ENCODE measurements at regions not wholly inside any gene's neighbourhood (a gene's known extent, or its start where the extent isn't known, plus 50 kb on each side); places are given as distances from the start of the nearest gene placed in this dataset.

- no peaks in the 10 kb centered on the region for H3K9me3 ChIP-seq (replicated peaks; ENCODE audit: insufficient read depth, low read length)
- H3K4me1 ChIP-seq (ENCODE audit: low read length), result no peaks in the 10 kb centered on the region
- H3K4me2 ChIP-seq (ENCODE audit: low read depth, low read length), result no peak overlapping the region
- H3K9ac ChIP-seq (ENCODE audit: low read length), result no peak overlapping the region
- no peaks in the 10 kb centered on the region for H3K36me3 ChIP-seq (replicated peaks; ENCODE audit: insufficient read depth, low read length)
- H3F3A ChIP-seq (ENCODE audit: insufficient read depth, low read length), result no peaks in the 10 kb centered on the region
- no peak for DNase-seq
- TF ChIP-seq EZH2phosphoT487 (IDR thresholded peaks at IDR 0.05; ENCODE audit: low read length) (no peak), EZH2 (optimal IDR thresholded peaks at IDR 0.05; ENCODE audit: low read depth, low read length) (no peak), CTCF (IDR thresholded peaks at IDR 0.05; ENCODE audit: low read length) (no peak)
- H4K20me1 ChIP-seq (ENCODE audit: insufficient read depth, low read length), result no peaks in the 10 kb centered on the region
- no peak overlapping the region for H2AFZ ChIP-seq (ENCODE audit: low read length)
- no peaks in the 10 kb centered on the region for H3K27me3 ChIP-seq (replicated peaks; ENCODE audit: insufficient read depth, low read length)
- H3K9me2 ChIP-seq (replicated peaks; ENCODE audit: insufficient read depth, low read length), result no peaks in the 10 kb centered on the region
- H3K79me2 ChIP-seq (ENCODE audit: low read length), result no peaks in the 10 kb centered on the region
- H3K27ac ChIP-seq (ENCODE audit: low read length), result no peak overlapping the region
- no peak overlapping the region for H3K4me3 ChIP-seq (ENCODE audit: low read length)
Observed at GRCh38 chr10:90398566-90398965, 459.3 kb downstream of the HTR7 start.

GRCh38 chr10:90399782-90400181, 458.1 kb downstream of the HTR7 start:
- no peak for TF ChIP-seq EZH2 (optimal IDR thresholded peaks at IDR 0.05; ENCODE audit: low read depth, low read length)
- no peak for TF ChIP-seq CTCF (IDR thresholded peaks at IDR 0.05; ENCODE audit: low read length)
- TF ChIP-seq EZH2phosphoT487 (IDR thresholded peaks at IDR 0.05; ENCODE audit: low read length), result no peak
- H3K79me2 ChIP-seq (ENCODE audit: low read length), result no peaks in the 10 kb centered on the region

GRCh38 chr10:90403211-90404000, 454.4 kb downstream of the HTR7 start:
- Histone ChIP-seq H3K27ac (ENCODE audit: low read length) (no peak overlapping the region), H3K9ac (ENCODE audit: low read length) (no peak overlapping the region), H4K20me1 (ENCODE audit: insufficient read depth, low read length) (no peaks in the 10 kb centered on the region), H2AFZ (ENCODE audit: low read length) (no peak overlapping the region), H3K36me3 (replicated peaks; ENCODE audit: insufficient read depth, low read length) (no peaks in the 10 kb centered on the region), H3K9me3 (replicated peaks; ENCODE audit: insufficient read depth, low read length) (no peaks in the 10 kb centered on the region), H3F3A (ENCODE audit: insufficient read depth, low read length) (no peaks in the 10 kb centered on the region), H3K4me3 (ENCODE audit: low read length) (no peak overlapping the region), H3K4me2 (ENCODE audit: low read depth, low read length) (no peak overlapping the region), H3K4me1 (ENCODE audit: low read length) (no peaks in the 10 kb centered on the region), H3K27me3 (replicated peaks; ENCODE audit: insufficient read depth, low read length) (no peaks in the 10 kb centered on the region), H3K9me2 (replicated peaks; ENCODE audit: insufficient read depth, low read length) (no peaks in the 10 kb centered on the region), H3K79me2 (ENCODE audit: low read length) (no peaks in the 10 kb centered on the region)
- TF ChIP-seq EZH2phosphoT487 (IDR thresholded peaks at IDR 0.05; ENCODE audit: low read length), result no peak
- no peak for TF ChIP-seq CTCF (IDR thresholded peaks at IDR 0.05; ENCODE audit: low read length)
- TF ChIP-seq EZH2 (optimal IDR thresholded peaks at IDR 0.05; ENCODE audit: low read depth, low read length), result no peak
- no peak for DNase-seq

More at GRCh38 chr10:90399782-90400181, 458.1 kb downstream of the HTR7 start:
- Histone ChIP-seq H4K20me1 (ENCODE audit: insufficient read depth, low read length) (no peaks in the 10 kb centered on the region), H3K9ac (ENCODE audit: low read length) (no peak overlapping the region), H3K27me3 (replicated peaks; ENCODE audit: insufficient read depth, low read length) (no peaks in the 10 kb centered on the region), H3K4me2 (ENCODE audit: low read depth, low read length) (no peak overlapping the region), H2AFZ (ENCODE audit: low read length) (no peak overlapping the region), H3K4me1 (ENCODE audit: low read length) (no peaks in the 10 kb centered on the region), H3F3A (ENCODE audit: insufficient read depth, low read length) (no peaks in the 10 kb centered on the region), H3K9me3 (replicated peaks; ENCODE audit: insufficient read depth, low read length) (no peaks in the 10 kb centered on the region), H3K36me3 (replicated peaks; ENCODE audit: insufficient read depth, low read length) (no peaks in the 10 kb centered on the region), H3K9me2 (replicated peaks; ENCODE audit: insufficient read depth, low read length) (no peaks in the 10 kb centered on the region), H3K27ac (ENCODE audit: low read length) (no peak overlapping the region), H3K4me3 (ENCODE audit: low read length) (no peak overlapping the region)
- no peak for DNase-seq

Measured in MM.1S (cell line).